ENCODE measurements at regions not wholly inside any gene's neighbourhood (a gene's known extent, or its start where the extent isn't known, plus 50 kb on each side); places are given as distances from the start of the nearest gene placed in this dataset.
A peak's percentile ranks its signal among the peaks of the same experiment; 100 is the strongest.
"Not testable (repeated sequence)": the region's sequence is repeated elsewhere in the genome, so short reads cannot be mapped to it uniquely, and the experiment has no call there.

DNA sequence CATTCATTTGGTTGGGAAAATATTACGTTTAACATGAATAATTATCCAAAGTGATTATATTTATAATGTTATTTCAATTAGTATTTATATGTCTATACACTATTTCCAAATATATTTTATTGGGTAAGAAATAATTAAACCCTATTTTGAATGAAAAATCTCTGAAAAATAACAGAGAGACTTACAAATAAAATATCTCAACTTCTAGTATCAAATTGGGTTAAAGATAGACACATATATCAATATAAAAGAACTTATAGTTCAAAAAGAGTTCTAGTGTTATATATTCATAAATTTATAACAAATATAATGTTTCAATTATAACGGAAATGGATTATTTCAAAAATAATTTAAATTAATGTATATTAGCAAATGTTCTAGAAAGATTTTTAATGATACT lies 482.6 kb upstream of the PCDH20 start:
- H3K4me1 Mint-ChIP-seq (ENCODE audit: low read depth), result no peaks in the 10 kb centered on the region
- peaks cover 21% of the 10 kb centered on the region for H3K9me3 Mint-ChIP-seq
- no peak overlapping the region for H3K4me3 Mint-ChIP-seq
- H3K27me3 Mint-ChIP-seq (ENCODE audit: insufficient read depth), result no peaks in the 10 kb centered on the region
- H3K36me3 Mint-ChIP-seq (ENCODE audit: low read depth), result no peaks in the 10 kb centered on the region; the same call in 1 of the 2 replicates
- DNase-seq, result no peak
- TF ChIP-seq, protein P1, sequence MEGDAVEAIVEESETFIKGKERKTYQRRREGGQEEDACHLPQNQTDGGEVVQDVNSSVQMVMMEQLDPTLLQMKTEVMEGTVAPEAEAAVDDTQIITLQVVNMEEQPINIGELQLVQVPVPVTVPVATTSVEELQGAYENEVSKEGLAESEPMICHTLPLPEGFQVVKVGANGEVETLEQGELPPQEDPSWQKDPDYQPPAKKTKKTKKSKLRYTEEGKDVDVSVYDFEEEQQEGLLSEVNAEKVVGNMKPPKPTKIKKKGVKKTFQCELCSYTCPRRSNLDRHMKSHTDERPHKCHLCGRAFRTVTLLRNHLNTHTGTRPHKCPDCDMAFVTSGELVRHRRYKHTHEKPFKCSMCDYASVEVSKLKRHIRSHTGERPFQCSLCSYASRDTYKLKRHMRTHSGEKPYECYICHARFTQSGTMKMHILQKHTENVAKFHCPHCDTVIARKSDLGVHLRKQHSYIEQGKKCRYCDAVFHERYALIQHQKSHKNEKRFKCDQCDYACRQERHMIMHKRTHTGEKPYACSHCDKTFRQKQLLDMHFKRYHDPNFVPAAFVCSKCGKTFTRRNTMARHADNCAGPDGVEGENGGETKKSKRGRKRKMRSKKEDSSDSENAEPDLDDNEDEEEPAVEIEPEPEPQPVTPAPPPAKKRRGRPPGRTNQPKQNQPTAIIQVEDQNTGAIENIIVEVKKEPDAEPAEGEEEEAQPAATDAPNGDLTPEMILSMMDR (IDR thresholded peaks at IDR 0.05), result no peak
- H3K27ac Mint-ChIP-seq, result no peak overlapping the region

DNA sequence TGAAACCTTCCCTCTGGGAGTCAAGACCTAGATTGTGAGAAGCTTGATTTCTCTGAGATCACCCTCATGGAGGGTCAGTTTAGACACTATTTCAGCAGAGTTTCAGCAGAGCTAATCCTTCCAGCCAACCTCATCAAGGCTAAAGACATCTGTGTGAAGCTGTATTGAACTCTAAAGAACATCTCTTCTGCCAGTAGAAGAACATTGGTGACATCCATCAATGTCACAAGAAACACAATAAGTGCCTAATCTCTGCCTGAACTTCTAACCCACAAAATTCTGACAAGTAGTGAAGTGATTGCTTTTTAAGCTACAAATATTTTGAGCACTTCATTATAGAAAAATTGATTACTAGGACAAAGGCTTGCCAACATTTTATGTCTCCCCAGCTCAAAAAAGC lies 475.8 kb upstream of the PCDH20 start:
- no peak for DNase-seq
- Mint-ChIP-seq H3K27ac (no peak overlapping the region), H3K4me1 (ENCODE audit: low read depth) (no peaks in the 10 kb centered on the region), H3K27me3 (ENCODE audit: insufficient read depth) (no peaks in the 10 kb centered on the region), H3K36me3 (ENCODE audit: low read depth) (no peaks in the 10 kb centered on the region; the same call in 1 of the 2 replicates), H3K4me3 (no peak overlapping the region), H3K9me3 (peaks cover 26% of the 10 kb centered on the region)
- TF ChIP-seq, protein P1 (IDR thresholded peaks at IDR 0.05), result no peak

DNA sequence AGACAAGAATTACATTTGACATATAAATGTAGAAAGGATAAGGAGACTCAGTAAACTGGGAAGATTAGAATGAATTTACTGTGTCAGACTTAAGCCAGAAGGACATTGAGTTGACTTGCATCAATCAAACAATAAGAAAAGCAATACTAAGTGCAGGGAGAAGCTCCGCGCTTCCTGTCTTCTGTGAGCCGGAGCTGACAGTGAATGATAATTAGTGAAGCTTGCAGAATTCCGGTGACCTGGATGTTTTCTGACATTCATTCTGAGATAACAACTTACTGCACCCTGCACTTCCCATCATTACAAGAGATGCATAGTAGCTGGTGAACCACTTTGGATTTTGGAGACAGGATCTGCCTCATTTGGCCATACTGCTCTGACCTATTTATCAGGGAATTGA lies 469.2 kb upstream of the PCDH20 start:
- H3K27me3 Mint-ChIP-seq (ENCODE audit: insufficient read depth), result no peaks in the 10 kb centered on the region

DNA sequence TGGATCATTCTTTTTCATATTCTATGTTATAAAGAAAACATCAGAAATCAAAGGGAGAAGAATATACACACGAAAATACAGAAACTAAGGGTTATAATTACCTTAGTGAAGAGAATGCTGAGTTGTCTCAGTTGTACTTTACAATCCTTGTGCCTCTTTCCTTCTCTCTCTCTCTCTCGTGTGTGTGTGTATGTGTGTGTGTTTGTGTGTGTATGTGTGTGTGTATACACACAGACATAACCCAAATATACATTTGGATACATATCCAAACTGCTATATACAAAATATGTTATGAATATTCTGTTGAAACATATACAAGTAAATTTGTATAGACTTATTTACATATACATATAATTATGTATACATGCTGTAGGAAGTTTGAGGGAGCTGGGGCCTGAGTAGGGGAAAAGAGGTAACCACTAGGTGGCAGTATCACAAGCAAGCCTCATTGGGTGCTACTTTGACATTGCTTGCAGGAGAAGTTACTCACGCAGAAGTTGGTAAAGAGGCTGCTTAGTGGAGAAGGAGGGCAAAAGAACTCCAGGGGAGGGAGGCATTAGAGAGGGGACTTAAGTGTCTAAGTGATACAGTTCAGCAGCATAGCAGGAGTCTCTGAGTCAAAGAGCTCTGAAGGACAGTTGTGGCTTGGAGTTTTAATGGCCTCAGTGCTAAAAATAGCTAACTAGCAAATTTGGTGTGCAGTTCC lies 465.1 kb upstream of the PCDH20 start:
- peaks cover 42% of the 10 kb centered on the region for H3K9me3 Mint-ChIP-seq
- no peak overlapping the region for H3K27ac Mint-ChIP-seq
- no peak for DNase-seq
- TF ChIP-seq, protein P1 (IDR thresholded peaks at IDR 0.05), result peak; percentile 45; the same call in 1 of the 2 replicates
- no peaks in the 10 kb centered on the region for H3K27me3 Mint-ChIP-seq (ENCODE audit: insufficient read depth)
- H3K4me3 Mint-ChIP-seq, result no peak overlapping the region
- H3K4me1 Mint-ChIP-seq (ENCODE audit: low read depth), result no peaks in the 10 kb centered on the region
- no peaks in the 10 kb centered on the region for H3K36me3 Mint-ChIP-seq (ENCODE audit: low read depth)

More for the DNA sequence above, 469.2 kb upstream of the PCDH20 start:
- Mint-ChIP-seq H3K27ac (no peak overlapping the region), H3K4me1 (ENCODE audit: low read depth) (no peaks in the 10 kb centered on the region), H3K9me3 (peaks cover 26% of the 10 kb centered on the region), H3K36me3 (ENCODE audit: low read depth) (no peaks in the 10 kb centered on the region), H3K4me3 (no peak overlapping the region)
- TF ChIP-seq, protein P1 (IDR thresholded peaks at IDR 0.05), result no peak
- DNase-seq, result no peak

DNA sequence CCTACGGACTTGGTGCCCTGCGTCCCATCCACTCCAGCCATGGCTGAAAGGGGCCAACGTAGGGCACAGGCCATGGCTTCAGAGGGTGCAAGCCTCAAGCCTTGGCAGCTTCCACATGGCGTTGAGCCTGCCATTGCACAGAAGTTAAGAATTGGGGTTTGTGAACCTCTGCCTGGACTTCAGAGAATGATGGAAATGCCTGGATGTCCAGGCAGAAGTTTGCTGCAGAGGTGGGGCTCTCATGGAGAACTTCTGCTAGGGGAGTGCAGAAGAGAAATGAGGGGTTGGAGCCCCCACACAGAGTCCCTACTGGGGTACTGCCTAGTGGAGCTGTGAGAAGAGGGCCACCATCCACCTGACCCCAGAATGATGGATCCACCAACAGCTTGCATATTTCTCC lies 462.9 kb upstream of the PCDH20 start:
- not testable (repeated sequence) for H3K36me3 Mint-ChIP-seq (ENCODE audit: low read depth); H3K4me3 Mint-ChIP-seq; H3K4me1 Mint-ChIP-seq (ENCODE audit: low read depth); DNase-seq; H3K27me3 Mint-ChIP-seq (ENCODE audit: insufficient read depth); H3K27ac Mint-ChIP-seq
- H3K9me3 Mint-ChIP-seq, result peaks cover 42% of the 10 kb centered on the region

DNA sequence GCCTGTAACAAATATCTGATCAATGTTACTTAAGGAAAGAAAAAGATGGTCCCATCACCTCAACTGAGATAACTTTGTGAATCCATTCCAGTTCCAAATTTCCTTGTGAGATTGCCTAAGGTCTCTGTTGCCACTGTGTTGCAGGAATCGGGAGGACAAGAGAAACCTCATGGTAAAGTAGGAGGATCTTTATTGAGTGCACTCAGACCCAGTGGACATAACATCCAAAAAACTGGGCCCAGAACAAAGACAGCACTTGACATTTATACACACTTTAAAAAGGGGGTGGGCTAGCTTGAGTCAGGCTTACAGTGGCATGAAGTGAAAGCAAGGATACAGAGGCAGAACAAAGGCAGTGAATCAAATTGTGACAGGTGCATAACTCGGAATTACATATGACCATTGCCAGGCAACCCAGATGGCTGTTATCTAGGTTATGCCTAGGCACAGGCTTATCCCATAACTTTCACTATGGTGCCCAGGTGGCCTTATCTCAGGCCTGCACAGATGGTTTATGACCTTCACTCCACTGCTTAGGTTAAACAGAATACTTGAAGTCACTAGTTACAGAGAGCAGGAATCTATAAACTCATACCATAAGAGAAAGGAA lies 459.4 kb upstream of the PCDH20 start:
- TF ChIP-seq, protein P1 (IDR thresholded peaks at IDR 0.05), result no peak
- peaks cover 48% of the 10 kb centered on the region for H3K9me3 Mint-ChIP-seq
- no peak for DNase-seq
- no peaks in the 10 kb centered on the region for H3K27me3 Mint-ChIP-seq (ENCODE audit: insufficient read depth)
- no peak overlapping the region for H3K4me3 Mint-ChIP-seq
- no peaks in the 10 kb centered on the region for H3K36me3 Mint-ChIP-seq (ENCODE audit: low read depth)
- H3K27ac Mint-ChIP-seq, result no peak overlapping the region
- no peaks in the 10 kb centered on the region for H3K4me1 Mint-ChIP-seq (ENCODE audit: low read depth)
